Gastrocnemius medialis (tissue), 4 donors: ENCODE measurements at regions not wholly inside any gene's neighbourhood (a gene's known extent, or its start where the extent isn't known, plus 50 kb on each side); places are given as distances from the start of the nearest gene placed in this dataset.

Experiments used
- ATAC-seq, 2 donors: fragments of 150-250 bp; one replicate each; pipeline ENCODE4 v1.9.1; 2016
- DNase-seq, 2 donors: peaks; one replicate each; pipeline ENCODE4 v3.0.0-alpha.2; 2019
- H3K27ac ChIP-seq, 4 donors: fragments of 200-600 bp; sonication (generic); 1 replicate in 1 of 4; 2 replicates in 3 of 4; pipeline ENCODE4 v1.5.1; 2016 to 2018; ENCODE audit warnings: mild to moderate bottlenecking in 2 of 4, moderate library complexity in 1 of 4
- H3K27me3 ChIP-seq, 3 donors: fragments of 200-600 bp; sonication (generic) in 2 of 3; 1 replicate in 1 of 3; 2 replicates in 2 of 3; pipeline versions ENCODE4 v1.5.1 to v1.6.0; 2016 to 2019; ENCODE audit warnings: mild to moderate bottlenecking in 1 of 3, moderate library complexity in 1 of 3
- H3K36me3 ChIP-seq, 2 donors: fragments of 200-600 bp; sonication (generic) in 1 of 2; one replicate each; pipeline ENCODE4 v1.5.1; 2017 to 2018
- H3K4me1 ChIP-seq, 2 donors: fragments of 200-600 bp; sonication (generic) in 1 of 2; one replicate each; pipeline ENCODE4 v1.5.1; 2016 to 2017; ENCODE audit warnings: mild to moderate bottlenecking in 2 of 2
- H3K4me3 ChIP-seq, 4 donors: fragments of 200-600 bp; sonication (generic) in 3 of 4; 1 replicate in 1 of 4; 2 replicates in 3 of 4; pipeline ENCODE4 v1.5.1; 2016 to 2019; ENCODE audit warnings: mild to moderate bottlenecking in 2 of 4
- H3K9me3 ChIP-seq, 3 donors: fragments of 200-600 bp; sonication (generic) in 2 of 3; 1 replicate in 1 of 3; 2 replicates in 2 of 3; pipeline ENCODE4 v1.5.1; 2016 to 2019
- POLR2A ChIP-seq, 2 donors: fragments of 450-650 bp; IDR thresholded peaks; one replicate each; pipeline ENCODE4 v1.6.1; 2017; ENCODE audit warnings: antibody characterized with exemption in 2 of 2, mild to moderate bottlenecking in 2 of 2, moderate library complexity in 2 of 2
- in situ Hi-C, 4 donors: fragments of 200-750 bp; cut with MboI; loops; one replicate each; pipeline versions ENCODE4 v1.15.0 to v1.8.0; 2017; ENCODE audit warnings: low sequenced_read_pairs in 4 of 4
- intact Hi-C: fragments of 100-400 bp; cut with DNase I; formaldehyde crosslinking; loops from one replicate; pipeline ENCODE4 v1.15.1; 2023; ENCODE audit warnings: low total_unique reads
- TF ChIP-seq, protein P1 (sequence below), 5 experiments: fragments of 450-650 bp in 3 of 5; fragments of 200-600 bp in 2 of 5; sonication (generic) in 2 of 5; IDR thresholded peaks in 4 of 5; conservative IDR thresholded peaks in 1 of 5; 1 replicate in 4 of 5; 2 replicates in 1 of 5; pipeline ENCODE4 v1.5.1; 2016 to 2019; ENCODE audit warnings: antibody characterized with exemption in 5 of 5, mild to moderate bottlenecking in 3 of 5, moderate library complexity in 3 of 5

DNA sequence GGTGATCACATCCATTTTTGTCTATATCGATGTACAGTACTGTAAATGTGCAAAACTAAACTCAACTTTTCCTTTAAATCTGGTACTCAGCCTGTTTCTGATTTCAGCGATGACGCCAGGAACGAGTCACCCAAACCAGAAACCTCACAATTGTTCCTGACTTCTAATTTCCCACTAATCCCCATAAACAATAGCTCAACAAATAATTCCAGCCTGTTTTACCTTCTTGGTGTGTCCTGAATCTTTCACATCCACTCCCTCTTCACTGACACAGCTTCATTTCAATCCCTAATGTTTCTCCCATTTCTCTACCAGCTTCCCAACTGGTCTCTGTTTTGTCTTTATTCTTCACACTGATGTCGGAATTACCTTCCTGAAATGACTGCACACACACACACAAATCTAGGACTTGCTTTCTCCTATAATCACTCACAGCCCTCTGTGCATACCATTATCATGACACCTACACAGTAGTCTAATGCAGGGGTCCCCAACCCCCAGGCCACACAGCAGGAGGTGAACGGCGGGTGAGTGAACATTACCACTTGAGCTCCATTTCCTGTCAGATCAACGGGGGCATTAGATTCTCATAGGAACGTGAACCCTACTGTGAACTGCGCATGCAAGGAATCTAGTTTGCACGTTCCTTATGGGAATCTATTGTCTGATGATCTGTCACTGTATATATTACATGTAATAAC lies 97.8 kb upstream of the SLC30A5 start:
- H3K4me1 ChIP-seq = no peaks in the 10 kb centered on the region
- no peaks in the 10 kb centered on the region for H3K36me3 ChIP-seq
- ATAC-seq = no peak
- H3K27me3 ChIP-seq = no peaks in the 10 kb centered on the region
- DNase-seq = no peak
- H3K9me3 ChIP-seq = no peaks in the 10 kb centered on the region
- in situ Hi-C loops = no loop called here
- H3K27ac ChIP-seq = no peak overlapping the region
- no peak for TF ChIP-seq POLR2A (IDR thresholded peaks at IDR 0.05)
- TF ChIP-seq, protein P1, sequence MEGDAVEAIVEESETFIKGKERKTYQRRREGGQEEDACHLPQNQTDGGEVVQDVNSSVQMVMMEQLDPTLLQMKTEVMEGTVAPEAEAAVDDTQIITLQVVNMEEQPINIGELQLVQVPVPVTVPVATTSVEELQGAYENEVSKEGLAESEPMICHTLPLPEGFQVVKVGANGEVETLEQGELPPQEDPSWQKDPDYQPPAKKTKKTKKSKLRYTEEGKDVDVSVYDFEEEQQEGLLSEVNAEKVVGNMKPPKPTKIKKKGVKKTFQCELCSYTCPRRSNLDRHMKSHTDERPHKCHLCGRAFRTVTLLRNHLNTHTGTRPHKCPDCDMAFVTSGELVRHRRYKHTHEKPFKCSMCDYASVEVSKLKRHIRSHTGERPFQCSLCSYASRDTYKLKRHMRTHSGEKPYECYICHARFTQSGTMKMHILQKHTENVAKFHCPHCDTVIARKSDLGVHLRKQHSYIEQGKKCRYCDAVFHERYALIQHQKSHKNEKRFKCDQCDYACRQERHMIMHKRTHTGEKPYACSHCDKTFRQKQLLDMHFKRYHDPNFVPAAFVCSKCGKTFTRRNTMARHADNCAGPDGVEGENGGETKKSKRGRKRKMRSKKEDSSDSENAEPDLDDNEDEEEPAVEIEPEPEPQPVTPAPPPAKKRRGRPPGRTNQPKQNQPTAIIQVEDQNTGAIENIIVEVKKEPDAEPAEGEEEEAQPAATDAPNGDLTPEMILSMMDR (IDR thresholded peaks at IDR 0.05 in 4 of 5, conservative IDR thresholded peaks at IDR 0.05 in 1 of 5) = no peak
- intact Hi-C loops = no loop called here
- H3K4me3 ChIP-seq = no peak overlapping the region

DNA sequence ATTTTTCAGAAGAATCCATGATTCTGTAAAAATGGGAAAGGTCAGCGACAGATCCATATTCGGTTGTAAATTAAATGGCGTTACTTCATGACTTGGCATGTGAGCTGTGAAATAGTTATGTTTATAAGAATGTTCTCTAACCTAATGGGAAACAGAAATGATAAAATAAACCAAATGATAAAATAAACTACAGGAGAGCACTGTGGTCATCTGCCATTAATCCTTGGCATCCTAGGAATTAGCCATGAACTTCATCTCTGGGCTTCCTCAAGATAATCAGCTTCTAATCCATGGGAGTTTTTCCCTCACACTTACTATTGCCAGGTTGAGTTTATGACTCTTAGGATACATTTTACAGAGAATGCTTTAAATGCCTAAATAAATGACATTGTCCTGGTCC lies 94.6 kb upstream of the SLC30A5 start:
- H3K36me3 ChIP-seq = no peaks in the 10 kb centered on the region

DNA sequence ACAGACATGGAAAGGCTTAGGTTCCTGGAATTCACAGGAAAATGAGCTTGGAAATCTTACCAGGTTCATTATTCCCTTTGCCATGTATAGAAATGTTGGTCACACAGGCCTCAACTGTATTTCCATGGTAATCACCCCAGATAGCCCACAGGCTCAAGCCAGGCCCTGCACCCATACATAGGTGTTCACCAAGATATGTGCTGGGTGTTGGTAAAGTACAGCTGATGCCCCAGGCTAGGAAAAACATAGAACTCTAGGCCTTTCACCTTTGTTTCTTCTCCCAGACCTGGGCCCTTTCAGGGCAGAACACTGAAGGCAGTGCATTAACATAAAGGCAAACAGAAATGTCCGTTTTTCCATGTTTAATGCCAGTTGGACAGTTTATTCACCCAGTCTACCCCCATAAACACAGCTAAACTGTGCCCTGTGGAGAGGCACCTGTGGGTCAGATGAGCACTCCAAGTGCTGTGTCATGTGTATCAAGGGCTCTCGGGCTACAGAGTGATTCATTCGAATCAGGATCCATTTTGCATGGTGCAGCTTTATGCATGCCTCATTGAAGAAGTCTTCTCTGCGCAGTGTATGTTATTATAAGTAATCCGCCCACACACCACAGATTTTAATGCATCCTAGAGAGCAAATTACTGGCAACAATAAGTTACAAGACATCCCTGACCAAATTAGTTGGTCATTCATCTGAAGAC lies 93.4 kb upstream of the SLC30A5 start:
- Histone ChIP-seq H3K36me3 (no peaks in the 10 kb centered on the region), H3K9me3 (no peaks in the 10 kb centered on the region), H3K4me3 (no peak overlapping the region), H3K4me1 (no peaks in the 10 kb centered on the region), H3K27me3 (no peaks in the 10 kb centered on the region), H3K27ac (no peak overlapping the region)
- no peak for ATAC-seq
- DNase-seq = no peak
- in situ Hi-C loops = no loop called here
- no peak for TF ChIP-seq POLR2A (IDR thresholded peaks at IDR 0.05)
- TF ChIP-seq, protein P1 (IDR thresholded peaks at IDR 0.05 in 4 of 5, conservative IDR thresholded peaks at IDR 0.05 in 1 of 5) = no peak
- intact Hi-C loops = no loop called here

More for the DNA sequence above, 94.6 kb upstream of the SLC30A5 start:
- DNase-seq (no peak), ATAC-seq (no peak)
- H3K27me3 ChIP-seq = no peaks in the 10 kb centered on the region
- H3K9me3 ChIP-seq = no peaks in the 10 kb centered on the region
- no peaks in the 10 kb centered on the region for H3K4me1 ChIP-seq
- in situ Hi-C loops (no loop called here), intact Hi-C loops (no loop called here)
- TF ChIP-seq POLR2A (IDR thresholded peaks at IDR 0.05) = no peak
- TF ChIP-seq, protein P1 (IDR thresholded peaks at IDR 0.05 in 4 of 5, conservative IDR thresholded peaks at IDR 0.05 in 1 of 5) = no peak
- no peak overlapping the region for H3K4me3 ChIP-seq
- H3K27ac ChIP-seq = no peak overlapping the region

DNA sequence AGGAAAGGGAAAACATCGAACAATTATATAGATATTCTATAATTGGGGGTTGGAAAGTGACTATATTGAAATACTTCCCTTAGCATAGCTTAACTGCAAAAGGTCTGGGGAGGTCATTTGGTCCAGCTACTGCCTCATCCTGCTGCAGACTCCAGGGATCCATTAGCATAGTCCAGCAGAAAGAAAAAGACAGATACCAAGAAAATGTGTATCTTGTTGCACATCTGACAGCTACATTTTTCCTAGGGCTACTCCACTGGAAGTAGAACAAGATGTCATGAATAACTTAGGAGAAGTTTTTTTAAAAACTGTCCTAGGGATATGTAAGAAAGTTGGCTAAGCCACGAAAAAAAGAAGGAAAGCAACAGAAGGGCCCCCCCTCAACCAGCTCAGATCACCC lies 92.9 kb upstream of the SLC30A5 start:
- Histone ChIP-seq H3K9me3 (no peaks in the 10 kb centered on the region), H3K27ac (no peak overlapping the region), H3K4me3 (no peak overlapping the region), H3K27me3 (no peaks in the 10 kb centered on the region), H3K36me3 (no peaks in the 10 kb centered on the region), H3K4me1 (no peaks in the 10 kb centered on the region)
- intact Hi-C loops (no loop called here), in situ Hi-C loops (no loop called here)
- no peak for ATAC-seq
- TF ChIP-seq POLR2A (IDR thresholded peaks at IDR 0.05) = no peak
- TF ChIP-seq, protein P1 (IDR thresholded peaks at IDR 0.05 in 4 of 5, conservative IDR thresholded peaks at IDR 0.05 in 1 of 5) = no peak
- DNase-seq = no peak
